SHP77 (cell line): ENCODE measurements at regions not wholly inside any gene's neighbourhood (a gene's known extent, or its start where the extent isn't known, plus 50 kb on each side); places are given as distances from the start of the nearest gene placed in this dataset.
A peak's percentile ranks its signal among the peaks of the same experiment; 100 is the strongest.
"Not testable (repeated sequence)": the region's sequence is repeated elsewhere in the genome, so short reads cannot be mapped to it uniquely, and the experiment has no call there.

Experiments used
- DNase-seq, 2 experiments: peaks; one replicate each; lab custom pipeline; 2025; lab: John Stamatoyannopoulos, UW

DNA sequence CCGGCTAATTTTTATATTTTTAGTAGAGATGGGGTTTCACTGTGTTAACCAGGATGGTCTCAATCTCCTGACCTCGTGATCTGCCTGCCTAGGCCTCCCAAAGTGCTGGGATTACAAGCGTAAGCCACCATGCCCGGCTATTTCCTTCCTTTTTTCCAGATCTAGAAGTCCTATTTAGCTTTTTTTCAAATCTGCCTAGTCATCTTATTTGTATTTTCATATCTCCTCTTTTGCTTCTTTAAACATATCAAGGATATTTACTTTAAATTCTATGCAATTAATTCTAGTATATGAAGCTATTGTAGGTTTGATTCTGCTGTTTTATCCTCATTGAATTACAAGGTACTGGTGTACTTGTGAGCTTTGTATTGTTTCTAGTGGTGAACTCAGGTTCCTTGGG lies 119.1 kb downstream of the MACIR start:
- not testable (repeated sequence) for DNase-seq

DNA sequence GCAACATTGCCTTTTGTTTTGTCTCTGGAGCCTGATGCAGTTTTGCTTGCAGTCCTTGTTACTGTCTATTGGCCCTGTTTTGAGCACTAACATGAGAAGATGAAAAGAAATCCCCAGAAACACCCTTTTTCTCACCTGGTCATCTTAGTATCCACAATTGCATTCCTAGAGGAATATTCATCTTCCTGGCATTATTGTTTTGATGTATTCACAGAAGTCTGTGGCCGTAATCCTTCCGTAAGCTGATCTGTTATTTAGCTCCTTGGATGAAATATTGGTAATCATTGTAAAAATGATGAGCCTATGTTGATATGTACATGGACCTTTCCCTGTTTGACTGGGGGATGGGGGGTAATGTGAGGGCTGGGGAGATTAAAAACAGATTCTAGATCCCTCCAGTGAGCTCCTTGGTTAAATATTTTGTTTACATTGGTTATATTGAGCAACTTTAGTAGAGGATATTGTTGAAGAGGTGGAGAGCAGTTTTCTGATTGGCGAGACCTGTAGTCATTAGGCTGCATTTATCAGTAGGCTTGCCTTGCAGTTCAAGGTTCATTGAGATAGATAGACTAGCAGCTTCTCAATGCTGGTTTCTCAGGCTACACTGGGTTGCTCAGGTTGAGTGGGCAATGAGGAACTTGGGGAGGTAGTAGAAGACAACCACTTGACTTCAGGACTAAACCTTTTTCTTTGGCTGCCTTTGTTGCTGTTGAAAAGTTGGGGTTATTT lies 117.5 kb downstream of the MACIR start:
- DNase-seq = no peak

DNA sequence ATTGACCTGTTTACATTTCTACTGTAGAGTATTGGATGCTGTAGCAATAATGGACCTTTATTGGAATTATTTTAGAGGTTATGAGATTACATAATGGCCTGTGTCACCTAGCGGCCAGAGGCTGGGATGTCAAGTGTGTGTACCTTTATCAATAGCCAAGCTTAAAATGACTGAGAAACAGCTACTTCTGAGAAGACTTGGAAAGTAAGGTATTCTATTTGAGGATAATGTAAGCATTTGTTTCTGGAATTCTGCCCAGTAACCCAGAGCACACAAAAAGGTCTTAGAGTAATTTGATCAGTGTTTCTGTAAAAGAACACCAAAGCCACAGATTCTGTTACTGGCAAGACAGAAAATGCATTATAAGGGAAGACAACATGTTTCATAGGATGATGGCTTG lies 116.8 kb downstream of the MACIR start:
- no peak for DNase-seq

DNA sequence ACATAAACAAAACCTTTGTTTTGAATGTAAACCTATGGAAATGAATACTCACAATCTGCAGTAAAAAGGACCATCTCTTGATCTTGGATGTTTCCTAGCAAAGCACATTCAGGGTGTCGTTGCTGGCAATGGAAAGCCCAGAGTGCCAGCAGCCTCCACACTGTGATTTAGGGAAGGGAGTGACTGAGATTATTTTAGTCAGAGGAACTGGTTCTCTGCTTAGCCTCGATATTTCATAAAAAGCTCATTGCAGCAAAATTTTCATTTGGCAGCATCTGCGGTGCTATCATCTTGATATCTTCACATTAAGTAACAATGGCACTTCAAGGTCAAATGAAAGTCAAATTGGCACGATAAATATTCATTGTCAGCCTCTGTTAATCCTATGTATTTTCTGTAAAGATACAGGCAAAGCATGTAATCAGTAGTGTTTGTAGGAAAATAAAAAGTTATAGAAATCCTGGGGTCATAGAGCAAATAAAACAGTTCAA lies 116.0 kb downstream of the MACIR start:
- DNase-seq = no peak

DNA sequence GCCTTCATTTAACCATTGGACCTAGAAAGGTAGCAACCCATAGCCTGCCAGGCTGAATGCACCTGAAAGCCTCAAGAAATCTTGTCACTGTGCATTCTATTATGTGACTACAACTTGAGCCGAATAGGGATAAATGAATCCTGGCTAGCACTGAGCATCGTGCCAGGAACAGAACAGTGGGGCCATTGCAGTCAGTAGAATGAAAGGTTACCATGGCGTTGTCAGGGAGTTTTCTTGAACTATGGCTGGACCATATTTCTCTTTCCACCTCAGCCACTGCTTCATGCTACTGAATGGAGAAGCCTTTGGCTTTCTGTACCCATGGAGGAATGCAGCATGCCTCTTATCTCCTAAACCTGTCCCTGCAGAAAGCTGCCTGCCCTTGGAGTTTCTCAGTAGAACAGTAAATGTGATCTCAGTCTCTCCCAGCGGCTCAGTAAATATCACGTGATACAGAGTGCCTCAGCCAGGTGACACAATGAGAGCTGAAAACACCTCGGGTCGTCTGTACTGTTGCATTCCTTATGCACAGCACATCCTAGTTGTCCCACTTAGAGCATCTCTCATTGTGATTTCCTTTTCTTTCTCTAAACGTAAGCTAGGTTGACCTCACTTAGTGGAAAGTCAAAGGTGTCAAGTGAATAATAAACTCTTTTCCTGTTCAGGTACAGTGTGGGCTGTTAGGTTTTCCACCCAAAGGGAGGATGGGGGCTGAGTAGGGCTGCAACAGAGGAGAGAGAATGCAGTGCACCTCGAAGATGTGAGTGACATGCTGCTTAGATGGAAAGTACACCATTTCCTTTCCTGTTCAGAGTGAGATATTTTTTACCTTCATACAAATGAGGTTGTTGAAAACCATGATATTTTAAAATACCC lies 115.3 kb downstream of the MACIR start:
- peak; percentile 21 to 36 for DNase-seq

DNA sequence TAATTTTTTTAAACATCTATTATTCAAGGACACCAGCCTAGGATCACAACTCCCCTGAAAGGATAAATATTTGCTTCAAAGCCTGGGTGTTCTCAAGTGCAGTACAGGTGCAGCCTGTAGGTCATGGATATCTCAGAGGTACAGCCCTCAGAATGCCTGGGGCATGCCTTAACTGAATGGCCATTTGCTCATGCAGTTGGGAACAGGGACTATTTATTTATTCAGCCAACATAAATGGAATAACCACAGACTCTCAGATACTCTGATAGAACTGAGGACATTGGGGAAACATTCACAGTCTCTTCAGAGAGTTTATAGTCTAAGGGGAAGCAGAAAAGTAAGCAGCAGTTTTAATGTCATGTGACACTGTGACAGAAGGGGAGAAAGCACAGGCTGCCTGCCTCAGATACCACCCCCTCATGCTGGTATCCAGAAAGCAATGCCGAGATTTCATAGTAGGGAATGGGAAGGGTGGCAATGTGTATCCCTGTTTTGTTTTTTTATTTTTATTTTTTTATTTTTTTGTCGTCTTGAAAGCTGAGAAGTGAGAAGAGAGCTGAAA lies 112.6 kb downstream of the MACIR start:
- DNase-seq = no peak

DNA sequence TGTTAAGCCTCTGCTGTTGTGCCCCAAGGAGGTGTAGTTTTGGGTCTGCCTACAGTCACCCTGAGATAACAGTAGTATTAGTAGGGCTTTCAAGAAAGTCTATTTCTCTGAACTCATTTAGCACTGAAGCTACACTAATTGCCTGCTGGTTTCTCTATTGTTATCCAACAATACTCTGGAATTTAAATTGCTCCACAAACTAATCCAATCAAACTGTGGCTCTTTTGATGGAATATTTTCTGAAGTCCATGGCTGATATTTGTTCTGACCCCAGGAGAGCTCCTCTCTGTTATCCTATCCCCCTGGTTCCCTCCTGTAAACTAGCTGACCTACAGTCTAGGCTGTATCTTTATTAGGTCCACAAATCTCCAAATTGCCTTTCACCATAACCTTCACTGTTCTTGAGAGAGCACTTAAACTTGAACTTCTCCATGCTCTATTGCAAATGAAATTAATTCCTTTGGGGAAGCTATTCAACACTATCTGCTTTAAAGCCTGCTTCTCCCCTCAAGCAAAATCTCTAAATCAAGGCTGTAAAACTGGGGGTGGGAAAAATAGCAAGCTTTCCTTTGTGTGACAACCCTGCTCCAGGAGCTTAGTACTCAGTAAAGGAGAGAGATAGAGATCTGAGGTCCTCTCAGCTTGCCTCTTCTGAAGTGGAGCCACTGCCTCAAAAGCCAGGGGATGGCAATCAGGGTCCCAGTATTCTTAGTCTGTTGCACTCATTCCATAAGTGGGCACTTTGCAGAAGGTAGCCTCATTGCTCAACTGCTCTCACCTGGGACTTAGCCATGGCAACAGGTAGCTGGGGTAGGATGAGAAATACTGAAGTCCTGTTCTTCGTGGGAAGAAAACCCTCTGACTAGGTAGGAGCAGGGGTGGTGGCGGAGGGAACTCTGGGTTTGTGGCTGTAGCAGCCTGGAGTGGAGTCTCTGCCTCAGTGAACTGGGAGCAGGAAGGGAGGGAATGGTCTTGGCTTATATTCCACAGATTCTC lies 110.9 kb downstream of the MACIR start:
- no peak for DNase-seq

DNA sequence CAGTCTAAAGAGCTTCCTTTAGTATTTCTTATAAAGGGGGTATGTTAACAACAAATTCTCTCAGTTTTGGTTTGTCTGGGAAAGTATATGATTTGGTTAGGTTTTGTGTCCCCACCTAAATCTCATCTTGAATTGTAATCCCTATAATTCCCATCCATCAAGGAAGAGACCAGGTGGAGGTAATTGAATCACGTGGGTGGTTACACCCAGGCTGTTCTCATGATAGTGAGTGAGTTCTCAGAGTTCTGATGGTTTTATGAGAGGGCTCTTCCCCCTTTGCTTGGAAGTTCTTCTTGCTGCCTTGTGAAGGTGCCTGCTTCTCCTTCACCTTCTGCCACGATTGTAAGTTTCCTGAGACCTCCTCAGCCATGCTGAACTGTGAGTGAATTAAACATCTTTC lies 109.1 kb downstream of the MACIR start:
- DNase-seq = no peak

DNA sequence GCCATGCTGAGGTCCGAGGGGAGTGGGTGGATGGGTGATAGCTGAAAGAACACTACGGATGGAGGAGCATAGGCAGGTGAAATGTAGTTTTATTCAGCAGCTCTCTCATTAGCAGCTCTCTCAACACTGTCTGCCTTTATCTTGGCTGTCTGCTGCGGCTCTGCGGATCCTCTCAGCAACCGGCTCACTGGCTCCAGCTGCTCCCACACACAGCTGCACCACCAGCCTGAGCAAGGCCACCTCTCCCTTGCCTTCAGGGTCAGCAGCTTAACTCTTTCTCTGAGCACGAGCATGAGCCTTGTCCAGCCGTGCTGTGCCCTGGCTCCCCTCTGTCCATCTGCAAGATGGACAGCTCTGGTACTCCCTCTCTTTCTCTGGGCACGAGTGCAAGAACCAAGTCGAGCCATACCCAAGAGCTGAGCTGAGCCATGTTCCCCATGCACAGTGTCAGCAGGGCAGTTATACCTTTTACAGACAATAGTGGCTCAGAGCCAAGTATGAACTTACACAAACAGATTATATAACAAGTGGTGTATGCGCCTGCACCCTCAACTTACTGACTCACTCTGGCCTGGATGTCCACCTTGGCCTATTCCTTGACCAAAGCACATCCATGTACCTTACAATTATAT lies 108.5 kb downstream of the MACIR start:
- DNase-seq = no peak

DNA sequence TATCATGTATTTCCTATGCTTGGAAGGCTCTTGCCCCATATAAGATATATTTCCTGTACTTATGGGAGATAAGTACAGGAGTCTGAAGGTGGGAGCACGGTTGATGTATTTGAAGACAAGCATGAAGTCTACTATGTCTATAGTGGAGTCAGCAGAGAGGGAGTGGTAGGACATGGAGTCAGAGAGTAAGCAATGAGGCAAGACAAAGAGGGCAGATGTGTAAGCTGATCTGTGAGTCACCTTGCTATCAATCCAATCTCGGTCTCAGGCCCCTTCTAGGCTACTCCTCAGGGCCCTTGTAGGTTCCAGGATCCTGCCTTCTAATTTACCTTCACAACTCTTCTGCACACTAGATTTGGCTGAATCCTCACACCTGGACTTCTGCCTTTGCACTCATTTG lies 105.5 kb downstream of the MACIR start:
- DNase-seq = no peak

DNA sequence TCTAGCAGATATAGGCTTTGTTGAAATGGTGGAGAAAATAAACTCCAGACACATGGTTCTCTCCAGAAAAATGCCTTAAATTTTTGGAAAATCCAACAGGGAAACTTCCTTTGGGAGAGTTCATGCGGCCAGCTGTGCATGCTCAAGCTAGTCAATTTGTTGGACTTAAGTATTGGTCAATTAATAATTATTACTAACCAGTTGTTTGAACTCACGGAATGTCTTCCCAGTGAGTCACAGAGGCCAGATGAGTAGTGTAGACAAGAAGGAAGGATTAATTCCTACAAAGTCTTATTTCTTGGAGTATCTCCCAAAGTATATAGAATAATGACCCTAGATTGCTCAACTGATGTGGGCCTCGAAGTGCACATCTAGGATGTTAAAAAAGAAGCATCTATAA lies 103.6 kb downstream of the MACIR start:
- no peak for DNase-seq

DNA sequence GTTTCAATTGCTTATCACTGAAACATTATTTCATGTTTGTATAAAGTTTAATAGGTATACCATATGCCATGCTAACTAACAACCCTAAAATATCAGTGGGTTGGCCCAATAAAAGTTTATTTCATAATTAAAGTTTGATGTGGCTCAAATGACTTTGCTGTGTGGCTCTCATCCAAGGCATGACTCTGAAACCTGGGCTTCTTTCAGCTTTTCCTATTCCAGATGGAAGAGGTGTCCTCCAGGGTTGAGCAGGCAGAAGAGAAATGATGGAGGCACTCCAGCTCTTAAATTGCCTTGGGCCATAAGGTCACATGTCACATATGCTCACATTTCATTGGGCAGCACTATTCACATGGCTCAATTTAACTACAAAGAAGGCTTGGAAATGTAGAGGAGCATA lies 101.9 kb downstream of the MACIR start:
- no peak for DNase-seq

DNA sequence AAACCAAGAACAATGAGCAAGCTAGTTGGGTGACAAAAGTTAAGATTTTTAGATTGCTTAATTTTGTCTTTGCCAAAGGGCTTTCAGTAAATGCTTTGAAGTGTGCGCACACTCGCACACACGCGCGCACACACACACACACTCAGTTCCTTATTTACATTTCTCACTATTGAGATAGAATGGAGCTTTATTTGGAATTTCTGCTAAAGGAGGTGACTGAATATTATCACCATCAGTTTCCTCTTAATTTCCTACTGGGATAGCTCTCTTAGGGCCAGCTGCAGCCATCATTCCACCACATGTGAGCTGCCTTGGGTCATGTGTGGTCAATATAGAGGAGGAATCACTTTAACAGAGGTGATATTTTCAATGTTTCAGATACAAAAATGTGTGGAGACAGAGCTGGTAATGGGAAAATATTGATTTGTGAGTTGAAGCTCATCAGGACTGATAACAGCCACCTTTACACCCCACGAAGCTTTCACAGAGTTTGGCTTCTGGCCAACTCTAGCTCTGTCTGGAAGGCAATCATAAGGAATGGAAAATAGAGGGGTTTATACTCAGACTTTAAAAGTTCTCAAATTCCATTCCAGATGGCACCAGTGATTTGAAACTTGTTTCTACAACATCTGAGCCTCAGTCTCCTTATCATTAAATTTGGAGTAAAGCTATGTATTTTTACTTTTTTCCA lies 99.9 kb downstream of the MACIR start:
- DNase-seq = no peak

DNA sequence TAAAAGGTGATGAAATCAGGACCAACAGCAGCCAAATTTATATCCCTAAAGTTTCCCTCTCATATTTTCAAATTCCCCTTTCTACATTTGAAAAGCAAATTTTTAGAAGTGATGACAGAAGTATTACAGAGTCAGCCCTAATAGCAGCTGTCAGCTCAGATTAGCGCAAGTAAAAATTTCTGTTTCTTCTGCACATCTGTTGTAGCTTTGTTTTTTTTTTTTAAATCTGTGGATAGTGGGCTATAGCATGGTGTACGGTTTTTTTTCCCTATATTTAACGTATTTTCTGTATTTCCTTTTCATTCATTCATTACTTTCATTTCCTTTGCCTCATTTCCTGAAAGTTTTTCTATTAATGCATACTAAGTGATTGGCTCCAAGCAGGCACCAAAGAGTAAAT lies 99.1 kb downstream of the MACIR start:
- no peak for DNase-seq

DNA sequence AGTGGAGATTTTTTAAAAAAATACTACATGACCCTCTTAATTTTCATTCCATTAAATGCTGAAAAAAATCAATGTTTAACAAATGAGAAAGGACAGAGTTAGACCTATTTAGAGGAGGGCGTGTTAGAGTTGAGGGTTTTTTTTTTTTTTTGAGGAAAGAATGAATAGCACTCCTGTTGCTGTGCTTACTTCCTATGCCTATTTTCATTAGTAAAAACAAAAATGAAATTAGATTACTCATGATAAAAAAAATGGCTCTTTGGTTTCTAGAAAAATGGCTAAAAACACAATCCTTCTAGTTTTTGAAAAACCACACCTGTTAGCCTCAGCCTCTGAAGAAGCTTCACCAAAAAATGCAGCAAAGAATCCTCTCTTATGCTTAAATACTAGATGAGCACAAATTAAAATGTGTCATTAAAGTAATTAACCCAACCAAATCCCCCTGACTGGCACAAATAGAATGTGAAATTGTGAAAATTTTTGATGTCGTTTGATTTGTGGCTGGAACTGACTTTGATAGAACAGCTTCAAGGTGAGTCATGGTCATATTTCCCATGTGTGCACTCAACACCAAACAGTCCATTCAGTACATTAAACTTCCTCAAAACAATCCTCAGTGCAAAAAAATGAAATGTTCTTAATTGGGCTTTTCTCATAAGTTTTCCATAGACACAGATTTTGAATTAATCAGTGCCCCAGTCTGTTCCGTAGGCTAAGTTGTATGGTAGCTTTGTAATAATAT lies 98.0 kb downstream of the MACIR start:
- no peak for DNase-seq

DNA sequence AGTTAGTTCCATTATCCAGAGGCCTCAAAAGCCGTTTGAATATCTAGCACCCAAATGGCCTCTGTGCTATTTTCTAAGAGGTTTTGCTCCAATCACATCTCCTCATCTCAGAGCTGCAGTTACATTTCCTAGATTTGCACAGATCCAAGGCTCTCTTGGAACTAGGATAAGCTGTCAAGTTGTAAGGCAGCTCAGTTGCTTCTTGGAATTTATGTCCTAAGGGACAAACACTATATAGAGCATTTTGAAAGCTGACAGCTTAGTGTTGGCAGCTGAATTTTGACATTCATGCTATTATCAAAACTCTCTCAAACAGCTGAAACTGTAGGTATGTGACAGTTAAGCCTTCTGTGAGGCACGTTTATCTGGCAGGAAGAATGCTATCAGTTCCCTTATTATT lies 97.0 kb downstream of the MACIR start:
- DNase-seq = no peak

DNA sequence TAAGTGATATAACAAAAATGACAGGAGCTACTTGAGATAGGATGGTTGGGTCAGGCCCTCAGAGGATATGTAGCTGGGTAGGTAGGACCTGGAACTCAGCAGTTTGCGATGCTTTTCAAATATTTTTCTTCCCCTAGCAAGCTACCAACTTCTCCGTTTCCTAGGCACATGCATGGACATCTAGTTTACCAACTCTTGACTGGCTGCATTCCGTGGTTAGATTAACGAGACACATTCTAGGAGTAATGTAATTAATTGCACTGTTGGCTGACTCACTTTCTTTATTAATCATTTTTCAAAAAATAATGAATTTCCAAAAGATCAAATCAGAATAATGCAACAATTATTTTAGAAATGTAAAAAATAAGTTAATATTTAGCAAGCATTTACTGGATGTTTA lies 95.9 kb downstream of the MACIR start:
- no peak for DNase-seq

DNA sequence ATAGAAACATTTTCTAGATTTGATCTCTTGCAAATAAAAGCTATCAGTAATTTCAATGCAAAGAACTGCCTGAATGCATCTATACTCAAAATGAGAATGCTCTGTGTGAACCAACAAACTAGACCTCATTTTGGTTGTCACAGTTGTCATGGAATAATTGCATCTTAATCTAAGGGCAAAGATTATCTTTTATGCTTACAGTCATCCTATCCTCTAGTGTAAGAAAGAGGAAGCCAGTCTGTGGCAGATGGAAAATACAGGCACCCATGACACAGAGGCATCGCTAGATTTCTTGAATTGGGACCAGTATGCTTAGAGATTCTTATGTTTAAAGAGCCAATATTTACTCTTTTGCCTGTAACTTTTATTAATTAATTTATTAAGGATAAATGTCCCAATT lies 95.0 kb downstream of the MACIR start:
- DNase-seq = no peak

DNA sequence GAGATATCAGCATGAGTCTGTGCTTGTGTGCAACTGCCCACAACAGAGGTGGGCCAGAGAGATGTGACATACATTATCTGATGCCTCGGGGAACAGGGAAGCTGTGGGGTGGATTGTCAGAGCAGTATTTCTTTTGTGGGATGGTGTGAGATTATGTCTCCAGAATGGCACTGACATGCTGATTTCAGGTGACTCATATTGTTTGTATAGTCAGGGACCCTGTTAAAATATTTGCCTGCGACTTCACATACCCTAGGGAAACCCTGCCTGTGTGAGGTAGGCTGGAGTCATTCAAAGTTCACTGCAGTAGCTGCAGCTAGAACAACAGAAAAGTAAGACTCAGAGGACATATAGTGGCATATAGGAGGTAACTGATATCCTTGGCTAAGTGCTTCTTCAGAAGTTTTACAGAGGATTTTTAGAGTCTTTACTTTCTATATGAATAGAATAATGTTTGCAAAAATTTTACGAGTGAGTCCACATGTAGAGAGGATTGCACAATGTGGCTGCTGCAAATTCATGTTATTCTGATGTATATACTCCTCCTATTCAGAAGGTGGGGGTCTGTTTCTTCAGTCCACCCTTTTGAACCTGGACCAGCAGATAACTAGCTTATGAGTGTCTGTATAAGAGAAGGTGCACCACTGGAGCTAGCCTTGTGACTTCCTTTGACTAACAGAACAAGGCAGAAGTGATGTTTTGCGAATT lies 89.3 kb downstream of the MACIR start:
- no peak for DNase-seq
